Lower leg skin (tissue), 3 donors: ENCODE measurements at regions not wholly inside any gene's neighbourhood (a gene's known extent, or its start where the extent isn't known, plus 50 kb on each side); places are given as distances from the start of the nearest gene placed in this dataset.

Experiments
- CTCF ChIP-seq, 3 donors: fragments of 450-650 bp; IDR thresholded peaks; one replicate each; pipeline ENCODE4 v1.5.1; 2016; ENCODE audit warnings: antibody characterized with exemption in 3 of 3, mild to moderate bottlenecking in 3 of 3, moderate library complexity in 2 of 3
- POLR2A ChIP-seq, 2 donors: fragments of 450-650 bp; IDR thresholded peaks; one replicate each; pipeline ENCODE4 v1.6.1; 2016 to 2017; ENCODE audit warnings: antibody characterized with exemption in 2 of 2, mild to moderate bottlenecking in 1 of 2, moderate library complexity in 1 of 2

- TF ChIP-seq CTCF (IDR thresholded peaks at IDR 0.05) (no peak), POLR2A (IDR thresholded peaks at IDR 0.05) (no peak)
These were observed 161.1 kb downstream of the KCTD15 start for GRCh38 chr19:33957804-33958203.
